ENCODE measurements at regions not wholly inside any gene's neighbourhood (a gene's known extent, or its start where the extent isn't known, plus 50 kb on each side); places are given as distances from the start of the nearest gene placed in this dataset.
"Not testable (repeated sequence)": the region's sequence is repeated elsewhere in the genome, so short reads cannot be mapped to it uniquely, and the experiment has no call there.

- not testable (repeated sequence) for TF ChIP-seq EP300 (IDR thresholded peaks at IDR 0.05)
- TF ChIP-seq, protein P1, sequence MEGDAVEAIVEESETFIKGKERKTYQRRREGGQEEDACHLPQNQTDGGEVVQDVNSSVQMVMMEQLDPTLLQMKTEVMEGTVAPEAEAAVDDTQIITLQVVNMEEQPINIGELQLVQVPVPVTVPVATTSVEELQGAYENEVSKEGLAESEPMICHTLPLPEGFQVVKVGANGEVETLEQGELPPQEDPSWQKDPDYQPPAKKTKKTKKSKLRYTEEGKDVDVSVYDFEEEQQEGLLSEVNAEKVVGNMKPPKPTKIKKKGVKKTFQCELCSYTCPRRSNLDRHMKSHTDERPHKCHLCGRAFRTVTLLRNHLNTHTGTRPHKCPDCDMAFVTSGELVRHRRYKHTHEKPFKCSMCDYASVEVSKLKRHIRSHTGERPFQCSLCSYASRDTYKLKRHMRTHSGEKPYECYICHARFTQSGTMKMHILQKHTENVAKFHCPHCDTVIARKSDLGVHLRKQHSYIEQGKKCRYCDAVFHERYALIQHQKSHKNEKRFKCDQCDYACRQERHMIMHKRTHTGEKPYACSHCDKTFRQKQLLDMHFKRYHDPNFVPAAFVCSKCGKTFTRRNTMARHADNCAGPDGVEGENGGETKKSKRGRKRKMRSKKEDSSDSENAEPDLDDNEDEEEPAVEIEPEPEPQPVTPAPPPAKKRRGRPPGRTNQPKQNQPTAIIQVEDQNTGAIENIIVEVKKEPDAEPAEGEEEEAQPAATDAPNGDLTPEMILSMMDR (IDR thresholded peaks at IDR 0.05), result not testable (repeated sequence)
Measured at GRCh38 chr15:66889298-66889697, 176.1 kb upstream of the SMAD3 start.
